HCT116 (cell line): ENCODE measurements at regions not wholly inside any gene's neighbourhood (a gene's known extent, or its start where the extent isn't known, plus 50 kb on each side); places are given as distances from the start of the nearest gene placed in this dataset.

Experiments
- ATAC-seq: fragments of 200-7000 bp; cut with Tn5 transposase; 2 replicates; pipeline ENCODE4 v1.9.1; 2020; ENCODE audit warnings: mild to moderate bottlenecking, moderate library complexity
- BruUV-seq: library from RNA; stranded (reverse); fragments of 400-500 nt; replicated peaks from 2 replicates; lab custom pipeline; 2021; lab: Mats Ljungman, UMichigan
- CTCF ChIA-PET: fragments of 300-600 bp; sonication (Branson Sonifier 250); formaldehyde crosslinking; loops from one replicate; lab custom pipeline; 2021; ENCODE audit warnings: antibody characterized with exemption; lab: Charles Lee
- POLR2A ChIA-PET: fragments of 300-600, 350-600 bp; sonication (Branson Sonifier 250); formaldehyde crosslinking; loops from one replicate; lab custom pipeline; 2021; ENCODE audit warnings: antibody characterized with exemption; lab: Charles Lee
- RAD21 ChIA-PET, 2 experiments: fragments of 300-600 bp; sonication (Branson Sonifier 250); formaldehyde crosslinking; loops; one replicate each; lab custom pipeline; 2023; ENCODE audit warnings: low total read pairs in 2 of 2; ENCODE audit not compliant: uncharacterized antibody in 2 of 2, unreplicated experiment in 2 of 2, low non-redundant PET in 1 of 2; lab: Charles Lee
- DNase-seq: peaks from one replicate; pipeline ENCODE4 v3.0.0-alpha.2; 2010; ENCODE audit warnings: low read depth, low spot score
- H2AFZ ChIP-seq: fragments of 200-600 bp; shearing (Covaris generic), sonication (generic); 2 replicates; pipeline ENCODE4 v1.6.1; 2017; ENCODE audit warnings: low read depth, mixed run types, mixed read lengths, antibody characterized with exemption, low read length; ENCODE audit not compliant: poor library complexity, severe bottlenecking
- H3K27ac ChIP-seq: 2 replicates; pipeline ENCODE4 v1.5.1; 2012; ENCODE audit warnings: low read depth, low read length
- H3K27me3 ChIP-seq: fragments of 200-600 bp; sonication (generic); 2 replicates; pipeline ENCODE4 v1.6.1; 2016; ENCODE audit warnings: mixed run types, low read length, mixed read lengths; ENCODE audit not compliant: insufficient read depth
- H3K36me3 ChIP-seq, 2 experiments: fragments of 200-500 bp in 1 of 2; fragments of 200-600 bp in 1 of 2; sonication (Bioruptor generic) in 1 of 2; sonication (generic) in 1 of 2; 2 replicates each; pipeline versions ENCODE4 v1.5.1 to v1.6.1; 2014 to 2016; ENCODE audit warnings: low read length in 2 of 2, inconsistent platforms in 1 of 2, mixed read lengths in 1 of 2, mixed run types in 1 of 2; ENCODE audit not compliant: insufficient read depth in 2 of 2, control insufficient read depth in 1 of 2
- H3K4me1 ChIP-seq, 2 experiments: fragments of 200-600 bp in 1 of 2; sonication (generic) in 1 of 2; 2 replicates each; pipeline versions ENCODE4 v1.5.1 to v1.6.1; 2012 to 2017; ENCODE audit warnings: low read length in 2 of 2, inconsistent platforms in 1 of 2, mild to moderate bottlenecking in 1 of 2, mixed read lengths in 1 of 2, mixed run types in 1 of 2, moderate library complexity in 1 of 2; ENCODE audit not compliant: insufficient read depth in 2 of 2, control insufficient read depth in 1 of 2
- H3K4me2 ChIP-seq: fragments of 200-600 bp; sonication (generic); 2 replicates; pipeline ENCODE4 v1.6.1; 2017; ENCODE audit warnings: mixed run types, low read length, mixed read lengths
- H3K4me3 ChIP-seq, 2 experiments: fragments of 200-600 bp in 1 of 2; sonication (generic) in 1 of 2; replicated peaks in 1 of 2; 2 replicates each; pipeline ENCODE4 v1.5.1; 2011 to 2016; ENCODE audit warnings: low read length in 2 of 2, control low read depth in 1 of 2, low read depth in 1 of 2, mild to moderate bottlenecking in 1 of 2, mixed read lengths in 1 of 2, mixed run types in 1 of 2
- H3K79me2 ChIP-seq: fragments of 200-600 bp; sonication (generic); 2 replicates; pipeline ENCODE4 v1.6.1; 2017; ENCODE audit warnings: mild to moderate bottlenecking, mixed run types, low read length, moderate library complexity, mixed read lengths; ENCODE audit not compliant: insufficient read depth
- H3K9ac ChIP-seq: fragments of 200-600 bp; sonication (generic); 2 replicates; pipeline ENCODE4 v1.6.1; 2016; ENCODE audit warnings: low read length, mixed read lengths
- H3K9me2 ChIP-seq: fragments of 200-600 bp; sonication (generic), shearing (Covaris generic); 2 replicates; pipeline ENCODE4 v1.6.1; 2017; ENCODE audit warnings: mixed run types, mild to moderate bottlenecking, moderate library complexity; ENCODE audit not compliant: insufficient read depth
- H3K9me3 ChIP-seq, 2 experiments: fragments of 200-500 bp in 1 of 2; fragments of 200-600 bp in 1 of 2; sonication (Bioruptor generic) in 1 of 2; sonication (generic) in 1 of 2; 2 replicates each; pipeline ENCODE4 v1.6.1; 2014 to 2017; ENCODE audit warnings: low read length in 2 of 2, mixed read lengths in 2 of 2, inconsistent platforms in 1 of 2, low read depth in 1 of 2, mild to moderate bottlenecking in 1 of 2, mixed run types in 1 of 2, moderate library complexity in 1 of 2; ENCODE audit not compliant: control insufficient read depth in 1 of 2, insufficient read depth in 1 of 2
- H4K20me1 ChIP-seq: fragments of 200-600 bp; sonication (generic), shearing (Covaris generic); 2 replicates; pipeline ENCODE4 v1.6.1; 2017; ENCODE audit warnings: mixed run types, mild to moderate bottlenecking, moderate library complexity; ENCODE audit not compliant: insufficient read depth
- EGR1 ChIP-seq: IDR thresholded peaks from 2 replicates; pipeline ENCODE4 v1.6.1; 2012; ENCODE audit warnings: low read depth
- EZH2phosphoT487 ChIP-seq: fragments of 200-600 bp; IDR thresholded peaks from 2 replicates; pipeline ENCODE4 v1.6.1; 2018; ENCODE audit warnings: antibody characterized with exemption, borderline replicate concordance
- FOSL1 ChIP-seq: IDR thresholded peaks from 2 replicates; pipeline ENCODE4 v1.6.1; 2012; ENCODE audit warnings: low read depth
- POLR2A ChIP-seq: IDR thresholded peaks from 2 replicates; pipeline ENCODE4 v1.7.0; 2011; ENCODE audit warnings: borderline replicate concordance; ENCODE audit not compliant: insufficient read depth, insufficient read length; ENCODE audit errors: extremely low read depth
- POLR2AphosphoS5 ChIP-seq: IDR thresholded peaks from 2 replicates; pipeline ENCODE4 v1.6.1; 2011; ENCODE audit warnings: mild to moderate bottlenecking, low read depth, low read length, moderate library complexity
- RAD21 ChIP-seq: IDR thresholded peaks from 2 replicates; pipeline ENCODE4 v1.6.1; 2012; ENCODE audit warnings: low read depth, mild to moderate bottlenecking
- SIN3A ChIP-seq: IDR thresholded peaks from 2 replicates; pipeline ENCODE4 v1.6.1; 2012; ENCODE audit warnings: low read depth
- SP1 ChIP-seq: IDR thresholded peaks from 2 replicates; pipeline ENCODE4 v1.6.1; 2012; ENCODE audit warnings: low read depth
- TCF7L2 ChIP-seq: IDR thresholded peaks from 2 replicates; pipeline ENCODE4 v1.7.0; 2011; ENCODE audit warnings: borderline replicate concordance, inconsistent platforms; ENCODE audit not compliant: insufficient read depth, insufficient read length; ENCODE audit errors: extremely low read depth
- YY1 ChIP-seq: IDR thresholded peaks from 2 replicates; pipeline ENCODE4 v1.6.1; 2011; ENCODE audit warnings: low read length, low read depth, moderate library complexity, mild to moderate bottlenecking; ENCODE audit not compliant: insufficient replicate concordance; ENCODE audit errors: extremely low read depth
- ZNF274 ChIP-seq: fragments of 200-500 bp; sonication (Bioruptor generic); IDR thresholded peaks from 2 replicates; pipeline ENCODE4 v1.6.1; 2014; ENCODE audit warnings: mild to moderate bottlenecking, low read depth, low read length, inconsistent platforms
- intact Hi-C: fragments of 100-400 bp; cut with micrococcal nuclease; formaldehyde crosslinking; loops from 2 replicates; pipeline ENCODE4 v1.10.0; 2022
- TF ChIP-seq, protein P1 (sequence below): IDR thresholded peaks from 2 replicates; pipeline ENCODE4 v1.6.1; 2011; ENCODE audit warnings: mild to moderate bottlenecking, low read length, moderate library complexity; ENCODE audit not compliant: insufficient replicate concordance; ENCODE audit errors: extremely low read depth
- TF ChIP-seq, protein P2 (sequence below): IDR thresholded peaks from 2 replicates; pipeline ENCODE4 v1.6.1; 2012

DNA sequence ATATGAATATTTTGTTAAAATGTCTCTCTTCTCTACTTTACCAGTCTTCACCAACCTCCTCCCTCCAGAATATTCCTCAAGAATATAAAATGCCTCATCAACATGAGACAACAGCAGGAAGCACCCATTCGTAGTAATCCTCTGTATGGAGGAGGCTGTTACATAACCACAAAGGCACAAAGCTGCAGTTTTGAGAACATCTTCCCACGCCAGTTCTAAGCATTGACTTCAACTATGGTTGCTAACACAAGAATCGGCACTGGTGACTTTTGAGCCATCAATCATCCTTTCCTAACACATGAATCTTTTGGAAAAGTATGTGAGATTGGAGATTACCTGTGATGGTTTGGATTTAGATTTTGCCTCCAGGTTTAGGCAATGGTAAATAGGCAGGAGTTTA, 54.9 kb upstream of the CYP1B1 start:
- Histone ChIP-seq H3K9ac (no peak overlapping the region), H3K4me2 (no peak overlapping the region), H4K20me1 (no peaks in the 10 kb centered on the region), H3K36me3 (no peaks in the 10 kb centered on the region), H3K4me1 (no peaks in the 10 kb centered on the region), H3K9me3 (no peaks in the 10 kb centered on the region; a peak in 1 of 4 replicates), H3K79me2 (no peaks in the 10 kb centered on the region), H3K27ac (no peak overlapping the region), H3K4me3 (no peak overlapping the region), H3K9me2 (no peaks in the 10 kb centered on the region), H2AFZ (no peak overlapping the region), H3K27me3 (no peaks in the 10 kb centered on the region)
- POLR2A ChIA-PET, result no interaction called here
- RAD21 ChIA-PET, result no interaction called here
- intact Hi-C loops, result no loop called here
- TF ChIP-seq POLR2AphosphoS5 (no peak), EZH2phosphoT487 (no peak), EGR1 (no peak), TCF7L2 (no peak), ZNF274 (no peak), RAD21 (no peak), SP1 (no peak), FOSL1 (no peak), POLR2A (no peak), SIN3A (no peak), YY1 (no peak)
- TF ChIP-seq, protein P1, sequence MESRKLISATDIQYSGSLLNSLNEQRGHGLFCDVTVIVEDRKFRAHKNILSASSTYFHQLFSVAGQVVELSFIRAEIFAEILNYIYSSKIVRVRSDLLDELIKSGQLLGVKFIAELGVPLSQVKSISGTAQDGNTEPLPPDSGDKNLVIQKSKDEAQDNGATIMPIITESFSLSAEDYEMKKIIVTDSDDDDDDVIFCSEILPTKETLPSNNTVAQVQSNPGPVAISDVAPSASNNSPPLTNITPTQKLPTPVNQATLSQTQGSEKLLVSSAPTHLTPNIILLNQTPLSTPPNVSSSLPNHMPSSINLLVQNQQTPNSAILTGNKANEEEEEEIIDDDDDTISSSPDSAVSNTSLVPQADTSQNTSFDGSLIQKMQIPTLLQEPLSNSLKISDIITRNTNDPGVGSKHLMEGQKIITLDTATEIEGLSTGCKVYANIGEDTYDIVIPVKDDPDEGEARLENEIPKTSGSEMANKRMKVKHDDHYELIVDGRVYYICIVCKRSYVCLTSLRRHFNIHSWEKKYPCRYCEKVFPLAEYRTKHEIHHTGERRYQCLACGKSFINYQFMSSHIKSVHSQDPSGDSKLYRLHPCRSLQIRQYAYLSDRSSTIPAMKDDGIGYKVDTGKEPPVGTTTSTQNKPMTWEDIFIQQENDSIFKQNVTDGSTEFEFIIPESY, result no peak
- TF ChIP-seq, protein P2, sequence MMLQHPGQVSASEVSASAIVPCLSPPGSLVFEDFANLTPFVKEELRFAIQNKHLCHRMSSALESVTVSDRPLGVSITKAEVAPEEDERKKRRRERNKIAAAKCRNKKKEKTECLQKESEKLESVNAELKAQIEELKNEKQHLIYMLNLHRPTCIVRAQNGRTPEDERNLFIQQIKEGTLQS, result no peak
- BruUV-seq, result no TSS peak
- no peak for ATAC-seq
- no peak for DNase-seq
- CTCF ChIA-PET, result no interaction called here
